ENCODE measurements at regions not wholly inside any gene's neighbourhood (a gene's known extent, or its start where the extent isn't known, plus 50 kb on each side); places are given as distances from the start of the nearest gene placed in this dataset.

DNA sequence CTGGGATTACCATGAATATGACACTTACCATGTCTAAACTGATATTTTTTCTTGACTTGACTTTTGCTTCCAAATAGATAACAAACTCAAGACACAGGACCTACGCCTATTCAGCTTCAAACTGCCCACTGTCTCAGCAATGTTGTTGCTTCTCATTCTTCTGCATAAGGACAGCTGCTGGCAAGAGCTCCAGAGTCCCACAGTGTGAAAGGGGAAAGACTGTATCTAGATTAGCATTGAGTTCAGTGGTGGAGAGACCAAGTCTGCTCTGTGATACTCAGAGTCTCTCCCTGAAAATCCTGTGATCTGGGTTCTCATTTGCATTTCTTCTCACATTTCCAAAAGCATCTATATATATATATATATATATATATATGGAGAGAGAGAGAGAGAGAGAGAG, 247.9 kb upstream of the NT5C1B start:
- Histone ChIP-seq H3K27me3 (ENCODE audit: insufficient read depth, poor library complexity, severe bottlenecking) (peaks cover 2% of the 10 kb centered on the region), H3K27ac (replicated peaks) (no peak overlapping the region), H3K4me3 (replicated peaks; ENCODE audit: insufficient read depth, low read length) (no peak overlapping the region)
- TF ChIP-seq GABPA (IDR thresholded peaks at IDR 0.05; ENCODE audit: low read depth) (no peak), POLR2AphosphoS5 (IDR thresholded peaks at IDR 0.05; ENCODE audit: low read depth) (no peak), SPI1 (IDR thresholded peaks at IDR 0.05; ENCODE audit: borderline replicate concordance, low read depth) (no peak)
- no peak for DNase-seq (ENCODE audit: low read depth in 1 of 2, low spot score in 1 of 2)

DNA sequence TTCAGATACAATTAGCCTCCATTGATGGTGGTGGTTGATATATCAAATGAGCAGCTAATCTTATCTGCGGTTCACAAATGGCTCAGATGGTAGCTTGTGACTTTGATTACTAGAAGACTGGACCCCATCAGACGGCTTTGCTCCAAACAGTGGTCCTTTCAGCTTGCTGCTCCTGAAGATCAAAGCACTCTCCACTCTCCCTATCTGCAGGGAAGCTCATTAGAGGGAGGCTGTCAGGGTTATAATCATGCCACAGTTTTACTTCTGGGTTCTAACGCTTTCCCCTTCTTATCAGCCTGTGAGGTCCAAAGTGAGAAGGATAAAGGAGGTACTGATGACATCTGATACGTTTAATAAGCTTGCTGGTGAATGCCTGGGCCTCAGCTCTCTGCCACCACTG, 247.1 kb upstream of the NT5C1B start:
- Histone ChIP-seq H3K27ac (replicated peaks) (no peak overlapping the region), H3K4me3 (replicated peaks; ENCODE audit: insufficient read depth, low read length) (no peak overlapping the region), H3K27me3 (ENCODE audit: insufficient read depth, poor library complexity, severe bottlenecking) (peaks cover 2% of the 10 kb centered on the region)
- TF ChIP-seq REST (IDR thresholded peaks at IDR 0.05; ENCODE audit: insufficient replicate concordance, low read depth) (no peak), SPI1 (IDR thresholded peaks at IDR 0.05; ENCODE audit: borderline replicate concordance, low read depth) (no peak), GABPA (IDR thresholded peaks at IDR 0.05; ENCODE audit: low read depth) (no peak), CTCF (IDR thresholded peaks at IDR 0.05; ENCODE audit: insufficient read depth, low read length) (no peak), POLR2AphosphoS5 (IDR thresholded peaks at IDR 0.05; ENCODE audit: low read depth) (no peak)
- DNase-seq (ENCODE audit: low read depth in 1 of 2, low spot score in 1 of 2) = no peak

DNA sequence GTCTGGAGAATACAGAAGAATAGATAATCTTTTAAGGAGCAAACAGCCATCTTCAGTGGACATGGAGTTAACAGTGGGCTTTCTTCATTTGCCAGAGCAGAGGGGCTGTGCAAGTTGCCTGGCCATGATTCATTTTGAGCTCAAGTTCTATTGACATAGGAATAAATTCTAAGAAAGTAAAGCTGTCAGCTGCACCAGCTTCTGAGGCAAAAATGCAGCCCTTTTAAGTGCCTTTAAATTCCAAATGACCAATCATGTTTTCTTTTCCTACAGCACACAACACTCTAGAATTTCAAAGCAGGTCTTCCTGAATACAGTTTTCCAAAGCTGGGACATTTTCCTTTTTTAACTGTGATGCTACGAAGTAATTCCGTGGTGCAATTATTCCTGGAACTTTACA, 246.4 kb upstream of the NT5C1B start:
- no peak for DNase-seq (ENCODE audit: low read depth in 1 of 2, low spot score in 1 of 2)
- Histone ChIP-seq H3K4me3 (replicated peaks; ENCODE audit: insufficient read depth, low read length) (no peak overlapping the region), H3K27ac (replicated peaks) (no peak overlapping the region), H3K27me3 (ENCODE audit: insufficient read depth, poor library complexity, severe bottlenecking) (peaks cover 2% of the 10 kb centered on the region)
- TF ChIP-seq SPI1 (IDR thresholded peaks at IDR 0.05; ENCODE audit: borderline replicate concordance, low read depth) = no peak
- no peak for TF ChIP-seq POLR2AphosphoS5 (IDR thresholded peaks at IDR 0.05; ENCODE audit: low read depth)
- no peak for TF ChIP-seq REST (IDR thresholded peaks at IDR 0.05; ENCODE audit: insufficient replicate concordance, low read depth)
- no peak for TF ChIP-seq GABPA (IDR thresholded peaks at IDR 0.05; ENCODE audit: low read depth)
- TF ChIP-seq CTCF (IDR thresholded peaks at IDR 0.05; ENCODE audit: insufficient read depth, low read length) = no peak

GRCh38 chr2:18834341-18834740, 245.0 kb upstream of the NT5C1B start:
- TF ChIP-seq CTCF (IDR thresholded peaks at IDR 0.05; ENCODE audit: insufficient read depth, low read length) = no peak
- H3K27ac ChIP-seq (replicated peaks) = no peak overlapping the region
- H3K4me3 ChIP-seq (replicated peaks; ENCODE audit: insufficient read depth, low read length) = no peak overlapping the region
- no peak for DNase-seq (ENCODE audit: low read depth in 1 of 2, low spot score in 1 of 2)
- peaks cover 2% of the 10 kb centered on the region for H3K27me3 ChIP-seq (ENCODE audit: insufficient read depth, poor library complexity, severe bottlenecking)
